PC-3 (cell line): ENCODE measurements at regions not wholly inside any gene's neighbourhood (a gene's known extent, or its start where the extent isn't known, plus 50 kb on each side); places are given as distances from the start of the nearest gene placed in this dataset.

Experiments
- EZH2 ChIP-seq: fragments of 300-600 bp; sonication (generic); IDR thresholded peaks from one replicate; pipeline ENCODE4 v1.6.1; 2017; ENCODE audit warnings: antibody characterized with exemption, mild to moderate bottlenecking, low read length; ENCODE audit not compliant: unreplicated experiment
- EZH2phosphoT487 ChIP-seq: fragments of 300-600 bp; sonication (generic); IDR thresholded peaks from 2 replicates; pipeline ENCODE4 v1.6.1; 2018; ENCODE audit warnings: mild to moderate bottlenecking, antibody characterized with exemption, low read length, borderline replicate concordance
- TF ChIP-seq, protein P1 (sequence below): fragments of 300-600 bp; sonication (generic); conservative IDR thresholded peaks from 2 replicates; pipeline ENCODE4 v1.5.1; 2017; ENCODE audit warnings: antibody characterized with exemption, low read depth, mild to moderate bottlenecking, low read length

- TF ChIP-seq, protein P1, sequence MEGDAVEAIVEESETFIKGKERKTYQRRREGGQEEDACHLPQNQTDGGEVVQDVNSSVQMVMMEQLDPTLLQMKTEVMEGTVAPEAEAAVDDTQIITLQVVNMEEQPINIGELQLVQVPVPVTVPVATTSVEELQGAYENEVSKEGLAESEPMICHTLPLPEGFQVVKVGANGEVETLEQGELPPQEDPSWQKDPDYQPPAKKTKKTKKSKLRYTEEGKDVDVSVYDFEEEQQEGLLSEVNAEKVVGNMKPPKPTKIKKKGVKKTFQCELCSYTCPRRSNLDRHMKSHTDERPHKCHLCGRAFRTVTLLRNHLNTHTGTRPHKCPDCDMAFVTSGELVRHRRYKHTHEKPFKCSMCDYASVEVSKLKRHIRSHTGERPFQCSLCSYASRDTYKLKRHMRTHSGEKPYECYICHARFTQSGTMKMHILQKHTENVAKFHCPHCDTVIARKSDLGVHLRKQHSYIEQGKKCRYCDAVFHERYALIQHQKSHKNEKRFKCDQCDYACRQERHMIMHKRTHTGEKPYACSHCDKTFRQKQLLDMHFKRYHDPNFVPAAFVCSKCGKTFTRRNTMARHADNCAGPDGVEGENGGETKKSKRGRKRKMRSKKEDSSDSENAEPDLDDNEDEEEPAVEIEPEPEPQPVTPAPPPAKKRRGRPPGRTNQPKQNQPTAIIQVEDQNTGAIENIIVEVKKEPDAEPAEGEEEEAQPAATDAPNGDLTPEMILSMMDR, result no peak
- TF ChIP-seq EZH2phosphoT487, result no peak
- no peak for TF ChIP-seq EZH2
Observed at GRCh38 chr18:78711316-78711715, 268.3 kb upstream of the SALL3 start.
